Liver (tissue), 8 donors: ENCODE measurements at regions not wholly inside any gene's neighbourhood (a gene's known extent, or its start where the extent isn't known, plus 50 kb on each side); places are given as distances from the start of the nearest gene placed in this dataset.

Experiments
- DNase-seq: peaks from one replicate; pipeline ENCODE4 v3.0.0-alpha.2; 2017; ENCODE audit warnings: low spot score
- H3K27ac ChIP-seq, 2 donors: one replicate each; pipeline ENCODE4 v1.7.0; 2013; ENCODE audit warnings: inconsistent platforms in 2 of 2, low read length in 2 of 2, control low read depth in 1 of 2, low read depth in 1 of 2, mild to moderate bottlenecking in 1 of 2
- H3K27me3 ChIP-seq, 4 donors: one replicate each; pipeline versions ENCODE4 v1.6.1 to v1.7.0; 2013; ENCODE audit warnings: low read length in 3 of 4, inconsistent platforms in 1 of 4, mild to moderate bottlenecking in 1 of 4, moderate library complexity in 1 of 4; ENCODE audit not compliant: control insufficient read depth in 4 of 4, insufficient read depth in 4 of 4
- H3K36me3 ChIP-seq, 4 donors: one replicate each; pipeline versions ENCODE4 v1.6.1 to v1.7.0; 2013; ENCODE audit warnings: low read length in 3 of 4, mild to moderate bottlenecking in 3 of 4, low read depth in 1 of 4, moderate library complexity in 1 of 4; ENCODE audit not compliant: control insufficient read depth in 4 of 4, insufficient read depth in 3 of 4
- H3K4me1 ChIP-seq, 4 donors: one replicate each; pipeline versions ENCODE4 v1.6.1 to v1.7.0; 2013; ENCODE audit warnings: low read length in 3 of 4, mild to moderate bottlenecking in 3 of 4, moderate library complexity in 1 of 4; ENCODE audit not compliant: control insufficient read depth in 4 of 4, insufficient read depth in 4 of 4
- H3K4me3 ChIP-seq, 3 donors: one replicate each; pipeline versions ENCODE4 v1.6.1 to v1.7.0; 2013; ENCODE audit warnings: low read length in 3 of 3, control low read depth in 1 of 3, low read depth in 1 of 3, mild to moderate bottlenecking in 1 of 3
- H3K9ac ChIP-seq, 2 donors: one replicate each; pipeline ENCODE4 v1.7.0; 2013; ENCODE audit warnings: low read length in 2 of 2, mild to moderate bottlenecking in 2 of 2, moderate library complexity in 2 of 2, control low read depth in 1 of 2, low read depth in 1 of 2
- H3K9me3 ChIP-seq, 4 donors: one replicate each; pipeline versions ENCODE4 v1.6.1 to v1.7.0; 2013; ENCODE audit warnings: low read length in 3 of 4; ENCODE audit not compliant: control insufficient read depth in 4 of 4
- ATF3 ChIP-seq: IDR thresholded peaks from 2 replicates; pipeline ENCODE4 v1.6.1; 2016; ENCODE audit warnings: antibody characterized with exemption
- EGR1 ChIP-seq, 2 donors: IDR thresholded peaks; 2 replicates each; pipeline ENCODE4 v1.6.1; 2016 to 2018; ENCODE audit warnings: antibody characterized with exemption in 2 of 2, low read depth in 2 of 2
- FOXA1 ChIP-seq: IDR thresholded peaks from 2 replicates; pipeline ENCODE4 v1.6.1; 2016; ENCODE audit warnings: antibody characterized with exemption
- FOXA2 ChIP-seq: IDR thresholded peaks from 2 replicates; pipeline ENCODE4 v1.6.1; 2016; ENCODE audit warnings: antibody characterized with exemption
- GABPA ChIP-seq, 2 donors: IDR thresholded peaks in 1 of 2; conservative IDR thresholded peaks in 1 of 2; 2 replicates each; pipeline ENCODE4 v1.6.1; 2016; ENCODE audit warnings: antibody characterized with exemption in 2 of 2, mild to moderate bottlenecking in 1 of 2, moderate library complexity in 1 of 2
- HNF4G ChIP-seq: IDR thresholded peaks from 2 replicates; pipeline ENCODE4 v1.6.1; 2016; ENCODE audit warnings: antibody characterized with exemption
- JUND ChIP-seq, 2 donors: IDR thresholded peaks; 2 replicates each; pipeline ENCODE4 v1.6.1; 2016; ENCODE audit warnings: antibody characterized with exemption in 2 of 2
- MAX ChIP-seq: IDR thresholded peaks from 2 replicates; pipeline ENCODE4 v1.6.1; 2016; ENCODE audit warnings: antibody characterized with exemption
- NR2F2 ChIP-seq: IDR thresholded peaks from 2 replicates; pipeline ENCODE4 v1.6.1; 2016; ENCODE audit warnings: antibody characterized with exemption
- RAD21 ChIP-seq, 2 donors: IDR thresholded peaks; 2 replicates each; pipeline ENCODE4 v1.6.1; 2016; ENCODE audit warnings: antibody characterized with exemption in 2 of 2, mild to moderate bottlenecking in 2 of 2
- REST ChIP-seq: IDR thresholded peaks from 2 replicates; pipeline ENCODE4 v1.6.1; 2016; ENCODE audit warnings: antibody characterized with exemption, mild to moderate bottlenecking
- RXRA ChIP-seq, 2 donors: IDR thresholded peaks; 2 replicates each; pipeline ENCODE4 v1.6.1; 2017 to 2018; ENCODE audit warnings: antibody characterized with exemption in 2 of 2, mild to moderate bottlenecking in 1 of 2
- SP1 ChIP-seq: IDR thresholded peaks from 2 replicates; pipeline ENCODE4 v1.6.1; 2018; ENCODE audit warnings: antibody characterized with exemption, mild to moderate bottlenecking
- TAF1 ChIP-seq: conservative IDR thresholded peaks from 2 replicates; pipeline ENCODE4 v1.6.1; 2016; ENCODE audit warnings: antibody characterized with exemption, mild to moderate bottlenecking
- YY1 ChIP-seq: IDR thresholded peaks from 2 replicates; pipeline ENCODE4 v1.6.1; 2016; ENCODE audit warnings: antibody characterized with exemption, mild to moderate bottlenecking
- WGBS: extraction: QIAGEN DNeasy Blood & Tissue Kit; methylation state at CpG from one replicate; pipeline ENCODE4 v1.1.7; 2013; 5-methylcytosine and 5-hydroxymethylcytosine counted together
- TF ChIP-seq, protein P1 (sequence below): IDR thresholded peaks from 2 replicates; pipeline ENCODE4 v1.6.1; 2016; ENCODE audit warnings: antibody characterized with exemption
- TF ChIP-seq, protein P2 (sequence below): fragments of 150-350 bp; IDR thresholded peaks from 2 replicates; pipeline ENCODE4 v1.5.1; 2017; ENCODE audit warnings: improper control_type of control experiment, low read depth, low read length; ENCODE audit not compliant: missing input control
- donor health status: healthy.
- donor health status: healthy.
- donor health status: healthy.
- donor health status: healthy.
- donor health status: healthy.

GRCh38 chr6:133079901-133080300, 161.3 kb upstream of the EYA4 start:
- Histone ChIP-seq H3K9me3 (no peaks in the 10 kb centered on the region), H3K36me3 (no peaks in the 10 kb centered on the region), H3K27me3 (no peaks in the 10 kb centered on the region), H3K4me3 (no peak overlapping the region), H3K27ac (no peak overlapping the region), H3K4me1 (peaks cover 0 to 3% (median 0%) of the 10 kb centered on the region in 4 donors), H3K9ac (no peak overlapping the region)
- WGBS = 64% methylated on average over 2 of the region's 2 CpGs
- TF ChIP-seq RAD21 (IDR thresholded peaks at IDR 0.05) = no peak
- no peak for TF ChIP-seq FOXA1
- no peak for TF ChIP-seq YY1
- TF ChIP-seq REST = no peak
- TF ChIP-seq TAF1 = no peak
- no peak for TF ChIP-seq RXRA (IDR thresholded peaks at IDR 0.05)
- TF ChIP-seq MAX = no peak
- TF ChIP-seq SP1 = no peak
- TF ChIP-seq EGR1 (IDR thresholded peaks at IDR 0.05; ENCODE audit: low read depth in 2 of 2) = no peak
- no peak for TF ChIP-seq NR2F2
- no peak for TF ChIP-seq GABPA (IDR thresholded peaks at IDR 0.05 in 1 of 2, conservative IDR thresholded peaks at IDR 0.05 in 1 of 2)
- TF ChIP-seq, protein P1, sequence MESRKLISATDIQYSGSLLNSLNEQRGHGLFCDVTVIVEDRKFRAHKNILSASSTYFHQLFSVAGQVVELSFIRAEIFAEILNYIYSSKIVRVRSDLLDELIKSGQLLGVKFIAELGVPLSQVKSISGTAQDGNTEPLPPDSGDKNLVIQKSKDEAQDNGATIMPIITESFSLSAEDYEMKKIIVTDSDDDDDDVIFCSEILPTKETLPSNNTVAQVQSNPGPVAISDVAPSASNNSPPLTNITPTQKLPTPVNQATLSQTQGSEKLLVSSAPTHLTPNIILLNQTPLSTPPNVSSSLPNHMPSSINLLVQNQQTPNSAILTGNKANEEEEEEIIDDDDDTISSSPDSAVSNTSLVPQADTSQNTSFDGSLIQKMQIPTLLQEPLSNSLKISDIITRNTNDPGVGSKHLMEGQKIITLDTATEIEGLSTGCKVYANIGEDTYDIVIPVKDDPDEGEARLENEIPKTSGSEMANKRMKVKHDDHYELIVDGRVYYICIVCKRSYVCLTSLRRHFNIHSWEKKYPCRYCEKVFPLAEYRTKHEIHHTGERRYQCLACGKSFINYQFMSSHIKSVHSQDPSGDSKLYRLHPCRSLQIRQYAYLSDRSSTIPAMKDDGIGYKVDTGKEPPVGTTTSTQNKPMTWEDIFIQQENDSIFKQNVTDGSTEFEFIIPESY = no peak
- no peak for TF ChIP-seq ATF3
- TF ChIP-seq HNF4G = no peak
- TF ChIP-seq FOXA2 = no peak
- TF ChIP-seq JUND (IDR thresholded peaks at IDR 0.05) = no peak
- TF ChIP-seq, protein P2, sequence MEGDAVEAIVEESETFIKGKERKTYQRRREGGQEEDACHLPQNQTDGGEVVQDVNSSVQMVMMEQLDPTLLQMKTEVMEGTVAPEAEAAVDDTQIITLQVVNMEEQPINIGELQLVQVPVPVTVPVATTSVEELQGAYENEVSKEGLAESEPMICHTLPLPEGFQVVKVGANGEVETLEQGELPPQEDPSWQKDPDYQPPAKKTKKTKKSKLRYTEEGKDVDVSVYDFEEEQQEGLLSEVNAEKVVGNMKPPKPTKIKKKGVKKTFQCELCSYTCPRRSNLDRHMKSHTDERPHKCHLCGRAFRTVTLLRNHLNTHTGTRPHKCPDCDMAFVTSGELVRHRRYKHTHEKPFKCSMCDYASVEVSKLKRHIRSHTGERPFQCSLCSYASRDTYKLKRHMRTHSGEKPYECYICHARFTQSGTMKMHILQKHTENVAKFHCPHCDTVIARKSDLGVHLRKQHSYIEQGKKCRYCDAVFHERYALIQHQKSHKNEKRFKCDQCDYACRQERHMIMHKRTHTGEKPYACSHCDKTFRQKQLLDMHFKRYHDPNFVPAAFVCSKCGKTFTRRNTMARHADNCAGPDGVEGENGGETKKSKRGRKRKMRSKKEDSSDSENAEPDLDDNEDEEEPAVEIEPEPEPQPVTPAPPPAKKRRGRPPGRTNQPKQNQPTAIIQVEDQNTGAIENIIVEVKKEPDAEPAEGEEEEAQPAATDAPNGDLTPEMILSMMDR = no peak
- no peak for DNase-seq
